ENCODE measurements at regions not wholly inside any gene's neighbourhood (a gene's known extent, or its start where the extent isn't known, plus 50 kb on each side); places are given as distances from the start of the nearest gene placed in this dataset.

DNA sequence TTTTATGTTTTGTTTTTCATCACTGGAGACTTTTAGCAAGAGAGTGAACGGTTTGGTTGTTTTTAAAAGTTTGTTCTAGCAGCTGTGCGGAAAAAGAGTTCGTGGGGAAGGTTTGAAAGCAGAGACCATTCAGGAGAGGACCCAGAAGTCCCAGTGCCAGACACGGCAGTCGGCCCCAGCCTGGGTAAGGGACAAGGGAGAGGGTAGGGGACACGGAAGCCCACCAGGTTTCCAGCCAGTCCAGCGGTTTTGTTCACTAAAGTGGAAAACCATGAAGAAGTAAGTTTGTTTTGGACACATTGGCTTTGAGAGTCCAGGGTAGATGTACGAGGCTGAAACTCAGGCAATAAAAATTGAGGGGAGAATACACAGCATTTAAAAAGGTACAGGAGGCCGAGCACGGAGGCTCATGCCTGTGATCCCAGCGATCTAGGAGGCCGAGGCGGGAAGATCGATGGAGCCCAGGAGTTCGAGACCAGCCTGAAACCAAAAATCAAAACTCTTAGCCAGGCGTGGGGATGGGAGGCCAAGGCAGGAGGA, 56.8 kb upstream of the RPH3AL start:
- TF ChIP-seq TAF1 (IDR thresholded peaks at IDR 0.05; ENCODE audit: borderline replicate concordance, low read depth, low read length): no peak
- no peak for TF ChIP-seq SMC3 (IDR thresholded peaks at IDR 0.05; ENCODE audit: low read depth, low read length)
- no peak for TF ChIP-seq GABPA (IDR thresholded peaks at IDR 0.05; ENCODE audit: low read depth)
- TF ChIP-seq, protein P1, sequence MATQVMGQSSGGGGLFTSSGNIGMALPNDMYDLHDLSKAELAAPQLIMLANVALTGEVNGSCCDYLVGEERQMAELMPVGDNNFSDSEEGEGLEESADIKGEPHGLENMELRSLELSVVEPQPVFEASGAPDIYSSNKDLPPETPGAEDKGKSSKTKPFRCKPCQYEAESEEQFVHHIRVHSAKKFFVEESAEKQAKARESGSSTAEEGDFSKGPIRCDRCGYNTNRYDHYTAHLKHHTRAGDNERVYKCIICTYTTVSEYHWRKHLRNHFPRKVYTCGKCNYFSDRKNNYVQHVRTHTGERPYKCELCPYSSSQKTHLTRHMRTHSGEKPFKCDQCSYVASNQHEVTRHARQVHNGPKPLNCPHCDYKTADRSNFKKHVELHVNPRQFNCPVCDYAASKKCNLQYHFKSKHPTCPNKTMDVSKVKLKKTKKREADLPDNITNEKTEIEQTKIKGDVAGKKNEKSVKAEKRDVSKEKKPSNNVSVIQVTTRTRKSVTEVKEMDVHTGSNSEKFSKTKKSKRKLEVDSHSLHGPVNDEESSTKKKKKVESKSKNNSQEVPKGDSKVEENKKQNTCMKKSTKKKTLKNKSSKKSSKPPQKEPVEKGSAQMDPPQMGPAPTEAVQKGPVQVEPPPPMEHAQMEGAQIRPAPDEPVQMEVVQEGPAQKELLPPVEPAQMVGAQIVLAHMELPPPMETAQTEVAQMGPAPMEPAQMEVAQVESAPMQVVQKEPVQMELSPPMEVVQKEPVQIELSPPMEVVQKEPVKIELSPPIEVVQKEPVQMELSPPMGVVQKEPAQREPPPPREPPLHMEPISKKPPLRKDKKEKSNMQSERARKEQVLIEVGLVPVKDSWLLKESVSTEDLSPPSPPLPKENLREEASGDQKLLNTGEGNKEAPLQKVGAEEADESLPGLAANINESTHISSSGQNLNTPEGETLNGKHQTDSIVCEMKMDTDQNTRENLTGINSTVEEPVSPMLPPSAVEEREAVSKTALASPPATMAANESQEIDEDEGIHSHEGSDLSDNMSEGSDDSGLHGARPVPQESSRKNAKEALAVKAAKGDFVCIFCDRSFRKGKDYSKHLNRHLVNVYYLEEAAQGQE (IDR thresholded peaks at IDR 0.05; ENCODE audit: low read depth, low read length): no peak
- TF ChIP-seq POLR2AphosphoS5 (IDR thresholded peaks at IDR 0.05; ENCODE audit: low read depth, low read length): no peak
- TF ChIP-seq ELF1 (IDR thresholded peaks at IDR 0.05): no peak
- TF ChIP-seq, protein P2, sequence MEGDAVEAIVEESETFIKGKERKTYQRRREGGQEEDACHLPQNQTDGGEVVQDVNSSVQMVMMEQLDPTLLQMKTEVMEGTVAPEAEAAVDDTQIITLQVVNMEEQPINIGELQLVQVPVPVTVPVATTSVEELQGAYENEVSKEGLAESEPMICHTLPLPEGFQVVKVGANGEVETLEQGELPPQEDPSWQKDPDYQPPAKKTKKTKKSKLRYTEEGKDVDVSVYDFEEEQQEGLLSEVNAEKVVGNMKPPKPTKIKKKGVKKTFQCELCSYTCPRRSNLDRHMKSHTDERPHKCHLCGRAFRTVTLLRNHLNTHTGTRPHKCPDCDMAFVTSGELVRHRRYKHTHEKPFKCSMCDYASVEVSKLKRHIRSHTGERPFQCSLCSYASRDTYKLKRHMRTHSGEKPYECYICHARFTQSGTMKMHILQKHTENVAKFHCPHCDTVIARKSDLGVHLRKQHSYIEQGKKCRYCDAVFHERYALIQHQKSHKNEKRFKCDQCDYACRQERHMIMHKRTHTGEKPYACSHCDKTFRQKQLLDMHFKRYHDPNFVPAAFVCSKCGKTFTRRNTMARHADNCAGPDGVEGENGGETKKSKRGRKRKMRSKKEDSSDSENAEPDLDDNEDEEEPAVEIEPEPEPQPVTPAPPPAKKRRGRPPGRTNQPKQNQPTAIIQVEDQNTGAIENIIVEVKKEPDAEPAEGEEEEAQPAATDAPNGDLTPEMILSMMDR (IDR thresholded peaks at IDR 0.05): no peak
- no peak for TF ChIP-seq EP300 (IDR thresholded peaks at IDR 0.05; ENCODE audit: borderline replicate concordance in 1 of 2, low read depth in 1 of 2, low read length in 1 of 2)
- TF ChIP-seq FOSL2 (IDR thresholded peaks at IDR 0.05; ENCODE audit: borderline replicate concordance, low read depth): no peak
- no peak for TF ChIP-seq EZH2phosphoT487 (IDR thresholded peaks at IDR 0.05; ENCODE audit: borderline replicate concordance, low read depth)

All from SK-N-SH (cell line).